ENCODE measurements at regions not wholly inside any gene's neighbourhood (a gene's known extent, or its start where the extent isn't known, plus 50 kb on each side); places are given as distances from the start of the nearest gene placed in this dataset.
A peak's percentile ranks its signal among the peaks of the same experiment; 100 is the strongest.
"Not testable (repeated sequence)": the region's sequence is repeated elsewhere in the genome, so short reads cannot be mapped to it uniquely, and the experiment has no call there.

DNA sequence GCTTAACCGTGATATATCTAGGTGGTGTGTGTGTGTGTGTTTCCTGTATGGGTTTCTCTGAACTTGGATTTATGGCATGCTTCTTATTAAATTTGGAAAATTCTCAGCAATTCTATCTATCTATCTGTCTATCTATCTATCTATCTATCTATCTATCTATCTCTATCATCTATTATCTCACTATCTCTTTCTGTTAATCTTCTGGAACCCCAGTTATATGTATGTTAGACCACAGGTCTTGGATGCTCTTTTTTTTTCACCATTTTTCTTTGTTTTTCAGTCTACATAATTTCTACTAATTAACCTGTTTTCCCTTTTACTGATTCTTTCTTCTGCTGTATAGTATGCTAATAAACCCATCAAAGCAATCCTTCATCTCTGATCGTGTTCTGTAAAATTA lies 538.0 kb downstream of the PTPRU start:
- DNase-seq (ENCODE audit: low read depth) = no peak

DNA sequence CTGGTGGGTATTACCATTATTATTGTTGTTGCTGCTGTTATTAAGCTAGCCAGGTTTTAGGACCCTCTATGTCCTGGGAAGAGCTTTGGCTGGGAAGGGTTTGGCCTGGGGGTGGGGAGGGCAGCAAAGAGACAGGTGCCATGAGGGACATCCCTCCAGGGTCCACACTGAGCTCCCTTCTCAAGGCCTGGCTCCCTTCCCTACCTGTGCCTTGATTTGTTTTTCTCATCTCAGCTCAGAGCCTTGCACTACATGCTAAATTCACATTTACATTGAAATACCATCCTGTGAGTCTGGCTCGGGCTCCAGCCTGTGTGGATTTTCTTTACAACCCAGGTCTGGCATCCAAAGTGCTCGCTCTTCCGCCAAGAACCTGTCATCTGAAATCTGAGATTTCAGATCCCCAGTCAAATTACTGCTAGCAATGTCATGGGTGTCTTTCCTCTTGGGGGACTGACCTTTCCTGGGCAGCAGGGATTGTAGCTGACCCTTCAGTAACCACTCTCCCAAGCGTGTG lies 536.3 kb downstream of the PTPRU start:
- no peak for DNase-seq (ENCODE audit: low read depth)

DNA sequence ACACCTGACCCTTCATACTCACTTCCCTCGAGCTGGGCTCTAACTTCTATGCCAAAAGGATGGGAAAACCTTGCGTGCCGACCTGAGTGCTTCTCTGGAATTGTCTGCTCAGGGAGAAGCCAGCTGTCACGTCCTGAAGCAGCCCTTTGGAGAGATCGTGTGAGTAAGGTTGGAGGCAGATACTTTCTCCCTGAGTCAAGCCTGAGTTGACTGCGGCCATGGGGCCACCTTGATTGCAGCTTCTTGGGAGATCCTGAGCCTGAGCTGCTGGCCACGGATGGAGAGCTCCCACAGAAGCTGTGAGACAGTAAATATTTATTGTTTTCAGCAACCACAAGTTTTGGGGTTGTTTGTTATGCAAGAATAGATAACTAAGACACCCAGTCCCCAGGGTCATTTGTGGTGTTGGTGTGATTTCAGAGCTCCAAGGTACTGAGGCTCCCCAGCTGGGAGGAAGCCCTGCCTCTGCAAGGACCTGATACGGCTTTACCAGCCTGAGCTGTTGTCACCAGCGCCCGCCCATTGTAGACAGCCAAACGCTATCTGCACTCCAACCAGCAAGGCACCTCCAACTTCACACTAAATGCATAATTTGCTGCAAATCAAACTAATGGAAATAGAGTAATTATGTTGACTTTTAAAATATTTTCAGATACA lies 531.6 kb downstream of the PTPRU start:
- no peak for DNase-seq (ENCODE audit: low read depth)

DNA sequence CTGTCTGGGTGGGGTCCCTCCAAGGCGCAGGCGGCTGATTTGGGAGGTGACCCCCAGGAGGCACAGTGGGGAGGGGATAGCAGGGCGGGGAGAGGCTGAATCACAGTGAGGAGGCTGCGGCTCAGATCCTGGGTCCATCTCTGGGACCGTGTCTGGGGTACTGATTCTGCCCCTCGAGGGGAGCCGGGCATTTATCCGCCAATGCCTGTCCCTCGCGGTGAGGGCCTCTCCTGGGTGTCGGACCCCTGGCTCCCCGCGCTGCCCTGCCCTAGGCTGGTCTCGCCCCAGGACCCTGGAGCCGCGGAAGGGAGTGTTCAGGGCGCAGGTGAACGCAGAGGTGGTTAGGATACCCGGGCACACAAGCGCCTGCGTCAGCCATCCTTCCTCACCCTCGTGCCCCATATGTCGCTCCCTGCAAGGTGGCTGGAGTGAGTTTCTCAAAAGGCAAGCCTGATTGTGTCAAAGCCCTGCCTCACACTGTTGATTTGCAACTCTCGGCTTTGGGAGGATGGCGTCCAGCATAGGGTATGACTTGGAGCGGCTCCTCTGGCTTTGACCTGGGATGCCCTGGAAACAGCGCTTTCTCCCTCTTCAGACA lies 530.9 kb downstream of the PTPRU start:
- no peak for DNase-seq (ENCODE audit: low read depth)

DNA sequence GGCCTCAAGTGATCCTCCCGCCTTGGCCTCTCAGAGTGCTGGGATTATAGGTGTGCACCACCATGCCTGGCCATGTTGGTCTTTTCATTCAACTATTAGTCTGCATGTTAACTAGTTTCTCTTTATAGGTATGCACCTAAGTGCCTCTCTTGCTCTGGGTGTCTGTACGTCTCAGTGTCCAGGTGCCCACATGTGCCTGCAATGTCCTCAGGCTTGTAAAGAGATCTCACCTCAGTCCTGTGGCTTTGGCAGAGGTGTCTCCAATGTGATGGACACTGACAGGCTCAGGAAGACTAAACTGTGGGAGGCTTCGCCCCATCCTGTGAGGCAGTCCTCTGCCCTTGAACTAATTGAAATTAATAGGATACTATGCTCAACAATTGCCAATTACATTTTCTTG lies 526.3 kb downstream of the PTPRU start:
- DNase-seq (ENCODE audit: low read depth) = no peak

DNA sequence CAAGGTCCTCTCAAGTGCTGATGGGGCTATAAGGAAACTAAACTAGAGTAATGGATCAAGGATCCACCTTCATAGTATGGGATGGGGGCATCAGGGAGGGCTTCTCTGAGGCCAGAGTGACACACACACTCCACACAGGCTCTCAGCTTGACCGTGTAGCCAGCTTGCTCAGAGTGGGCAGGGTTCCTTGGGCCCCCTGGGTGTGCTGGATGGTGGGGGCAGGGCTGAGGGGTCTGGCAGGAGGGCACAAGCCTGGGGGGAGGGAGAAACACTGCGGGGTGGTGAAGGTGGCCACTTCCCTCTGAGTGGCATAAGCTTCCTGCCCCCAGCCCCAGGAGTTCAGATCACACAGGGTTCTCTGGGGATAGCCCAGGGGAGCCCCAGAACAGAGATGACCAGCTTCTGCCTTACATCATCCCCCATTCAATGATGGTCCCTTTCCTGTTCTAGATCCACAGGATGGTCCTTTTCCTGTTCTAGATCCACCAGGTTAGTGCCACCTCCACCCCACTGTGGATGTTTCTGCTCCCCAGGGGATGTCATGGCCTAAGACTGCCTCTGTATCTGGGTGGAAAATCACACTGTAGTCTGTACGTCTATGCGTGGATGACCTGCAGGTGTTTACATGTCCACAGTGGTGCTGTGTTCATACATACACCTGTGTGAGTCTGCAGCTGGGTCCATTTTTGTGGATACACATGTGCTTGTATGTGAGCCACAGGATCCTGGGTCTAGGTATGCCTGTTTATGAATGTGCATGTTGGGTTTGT lies 525.0 kb downstream of the PTPRU start:
- DNase-seq (ENCODE audit: low read depth) = no peak

DNA sequence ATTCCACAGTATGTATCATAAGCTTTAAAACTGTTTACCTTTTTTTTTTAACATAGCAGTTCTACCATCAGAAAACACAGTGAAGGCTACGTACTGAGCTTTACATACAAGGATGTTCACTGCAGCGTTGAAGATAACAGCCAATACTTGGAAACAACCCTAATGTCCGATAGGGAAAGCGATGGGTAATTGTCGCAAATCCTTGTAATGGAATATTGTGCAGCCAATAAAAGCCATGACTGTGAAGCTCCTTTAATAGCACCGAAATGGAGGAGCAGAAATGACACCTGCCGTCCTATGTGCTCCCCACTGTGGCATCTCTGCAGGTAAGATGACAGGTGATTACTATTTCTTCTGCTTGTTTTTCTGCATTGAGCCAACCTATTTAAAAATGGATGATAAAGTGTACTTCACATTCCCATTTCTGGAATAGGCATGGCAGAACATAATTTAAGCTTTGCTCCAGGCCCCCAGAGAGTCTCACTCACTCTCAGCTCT lies 523.8 kb downstream of the PTPRU start:
- DNase-seq (ENCODE audit: low read depth) = no peak

DNA sequence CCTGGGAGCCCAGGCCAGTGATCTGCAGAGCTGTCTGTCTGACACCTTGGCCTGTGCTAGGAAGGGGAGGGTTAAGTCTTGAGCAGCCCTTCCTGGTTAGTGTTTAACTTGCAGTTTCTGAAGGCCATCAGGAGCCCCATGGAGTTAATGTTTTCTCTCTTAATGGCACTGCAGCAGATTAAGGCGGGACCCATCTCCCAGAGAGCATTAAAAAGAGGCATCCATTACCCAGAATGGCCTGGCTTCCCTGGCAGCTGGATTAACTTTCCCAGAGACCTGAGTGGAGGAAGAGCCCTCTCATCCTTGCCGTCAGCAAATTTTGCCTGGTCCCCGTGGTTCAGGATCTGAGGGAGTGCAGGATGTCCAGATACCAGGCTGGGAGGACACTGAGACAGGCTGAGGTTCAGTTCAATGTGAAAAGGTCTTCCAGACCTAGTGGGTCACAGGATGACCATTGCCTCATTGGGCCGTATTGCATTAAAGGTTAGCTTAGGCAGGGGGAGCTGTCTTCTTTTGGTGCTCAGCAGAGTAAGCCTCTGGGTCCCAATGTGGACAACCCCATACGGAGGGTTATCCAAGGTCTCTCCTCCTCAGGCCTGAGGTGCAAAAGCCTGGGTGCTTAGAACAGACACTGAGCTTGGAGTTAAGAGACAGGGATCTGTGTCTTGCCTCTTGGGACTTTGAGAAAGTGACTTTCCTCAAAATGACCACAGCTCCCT lies 522.6 kb downstream of the PTPRU start:
- DNase-seq (ENCODE audit: low read depth) = no peak

DNA sequence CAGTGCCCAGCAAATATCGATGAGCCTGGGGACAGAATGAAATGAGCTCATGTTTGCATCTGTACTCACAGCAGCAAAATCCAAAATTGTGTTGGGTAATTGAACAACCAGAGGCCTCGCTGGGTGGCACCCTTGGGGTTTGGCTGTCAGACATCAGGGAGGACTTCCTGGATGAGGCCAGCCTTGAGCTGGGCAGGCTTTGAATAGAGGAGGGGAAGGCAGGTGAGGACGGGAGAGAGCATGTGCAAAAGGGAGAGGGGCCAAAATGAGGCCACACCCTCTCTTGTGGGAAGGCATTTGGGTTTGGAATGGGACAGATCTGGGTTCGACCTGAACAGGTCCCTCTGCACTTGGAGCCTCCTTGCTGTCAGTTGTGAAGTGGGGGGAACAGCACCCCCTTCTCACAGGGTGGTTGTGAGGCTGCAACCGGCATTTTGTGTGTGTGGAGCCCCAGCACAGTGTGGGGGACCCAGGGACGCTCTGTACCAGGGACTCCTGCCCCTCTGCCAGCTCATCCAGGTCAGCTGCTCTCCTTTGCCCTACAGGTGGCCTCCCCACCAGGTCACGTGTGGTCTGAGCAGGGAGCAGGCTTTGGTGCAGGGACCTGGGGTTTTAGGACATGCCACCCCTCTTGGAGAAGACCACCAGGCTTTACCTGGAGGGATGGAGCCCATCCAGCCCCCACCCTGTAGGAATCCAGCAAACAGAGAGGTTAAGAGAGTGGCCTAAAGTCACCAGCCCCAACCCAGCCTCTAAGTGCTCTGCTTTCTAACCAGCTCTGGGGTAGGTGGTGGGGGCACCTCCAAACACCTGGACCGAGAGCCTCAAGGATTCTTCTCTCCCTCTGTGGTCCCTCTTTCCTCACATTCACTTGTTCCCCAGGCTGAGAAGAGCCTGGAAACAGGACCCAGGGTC lies 521.8 kb downstream of the PTPRU start:
- no peak for DNase-seq (ENCODE audit: low read depth)

DNA sequence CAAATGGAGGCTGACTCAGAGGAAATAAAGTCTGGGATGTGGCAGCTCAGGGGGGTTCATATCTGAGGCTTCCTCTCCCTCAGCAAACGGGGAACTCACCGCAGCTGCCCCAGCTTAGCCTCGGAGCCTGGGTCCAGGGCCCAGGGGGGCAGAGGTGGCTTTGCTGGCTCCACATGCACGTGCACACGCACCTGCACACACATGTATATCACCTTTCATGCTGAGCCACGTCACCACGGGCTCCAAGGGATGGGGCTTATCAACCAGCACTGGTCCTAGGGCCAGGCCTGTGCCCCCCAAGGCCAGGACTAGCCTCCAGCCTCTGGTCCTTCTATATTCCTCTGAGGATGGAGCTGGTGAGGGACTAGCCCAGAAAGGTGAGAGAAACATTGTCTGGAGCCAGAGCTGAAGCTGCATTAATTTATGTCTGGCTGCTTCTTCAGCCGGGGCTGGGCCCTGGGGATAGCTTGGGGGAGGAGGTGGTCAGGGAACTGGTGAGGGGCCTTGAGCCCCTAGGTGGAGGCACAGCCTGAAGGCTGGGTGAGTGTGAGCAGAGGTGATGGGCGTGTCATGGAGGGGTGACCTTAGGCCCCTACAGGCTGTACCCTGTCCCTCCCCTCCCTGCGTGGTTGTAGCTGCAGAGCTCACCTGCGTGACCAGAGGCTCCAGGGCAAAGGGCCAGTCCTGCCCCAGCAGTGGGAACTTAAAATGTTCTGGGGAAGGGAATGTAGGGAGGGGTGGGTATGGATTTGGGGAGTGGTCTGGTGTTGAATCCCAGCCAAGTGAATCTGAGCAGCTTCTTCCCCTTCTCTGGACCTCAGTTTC lies 520.8 kb downstream of the PTPRU start:
- no peak for DNase-seq (ENCODE audit: low read depth)

DNA sequence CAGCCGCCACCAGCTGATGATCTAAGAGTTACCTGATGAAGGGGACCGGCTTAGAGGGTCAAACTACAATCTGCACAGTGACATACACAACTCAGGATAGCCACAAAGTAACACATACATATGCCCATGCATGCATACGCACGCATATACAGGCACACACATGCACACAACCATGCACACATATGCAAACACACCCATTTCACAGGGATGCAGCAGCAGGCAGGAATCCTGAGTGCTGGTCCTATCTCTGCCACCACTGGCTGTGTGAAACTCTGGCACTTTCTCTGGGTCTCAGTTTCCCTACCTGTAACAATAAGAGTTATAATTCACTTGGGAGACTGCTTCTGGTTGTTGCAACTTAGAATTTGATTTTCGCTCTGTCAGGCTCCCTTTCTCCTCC lies 520.2 kb downstream of the PTPRU start:
- DNase-seq (ENCODE audit: low read depth) = no peak

DNA sequence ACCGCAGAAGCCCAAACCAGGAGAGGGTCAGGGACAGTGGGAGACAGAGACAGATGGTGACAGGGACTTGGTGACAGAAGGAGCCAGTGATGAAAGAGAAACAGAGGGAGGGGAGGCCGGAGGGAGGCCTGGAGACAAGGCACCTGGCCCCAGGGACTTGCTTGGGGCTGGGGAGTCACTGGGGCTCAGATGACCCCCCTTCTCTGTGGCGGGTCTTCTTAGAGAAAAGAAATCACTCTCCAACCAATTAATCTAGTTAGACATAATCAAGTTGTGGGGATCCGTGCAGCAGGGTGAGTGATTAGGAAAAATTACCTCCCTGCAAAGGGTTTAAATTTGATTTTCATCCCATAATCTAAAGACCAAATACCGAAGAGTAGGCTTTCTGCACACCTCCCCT lies 519.8 kb downstream of the PTPRU start:
- no peak for DNase-seq (ENCODE audit: low read depth)

DNA sequence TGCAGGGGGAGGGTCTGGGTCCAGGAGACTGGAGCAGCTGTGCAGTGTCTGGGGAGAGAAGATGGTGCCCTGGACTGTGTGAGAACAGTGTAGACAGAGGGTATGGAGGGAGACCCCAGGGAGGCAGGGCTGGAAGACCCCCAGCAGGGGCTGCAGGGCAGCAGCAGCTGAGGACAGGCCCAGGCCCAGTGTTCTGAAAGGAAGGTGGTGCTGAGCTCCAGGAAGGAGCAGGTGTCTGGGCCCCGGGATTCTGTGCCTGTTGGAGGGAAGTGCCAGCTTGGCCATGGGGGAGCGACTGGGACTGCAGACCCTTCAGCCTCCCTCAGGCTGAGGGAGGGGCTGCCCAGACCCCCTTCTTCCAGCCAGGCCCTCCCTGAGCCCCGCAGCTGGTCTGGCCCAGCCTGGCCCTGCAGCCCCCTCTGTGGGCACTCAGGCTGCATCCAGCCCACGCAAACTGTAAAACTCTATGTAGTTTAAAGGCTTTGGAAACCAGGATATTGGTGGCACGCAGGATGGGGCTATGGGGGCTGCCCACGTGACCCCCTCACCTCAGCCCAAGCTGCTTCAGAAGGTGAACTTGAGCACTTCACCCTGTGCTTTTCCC lies 519.2 kb downstream of the PTPRU start:
- not testable (repeated sequence) for DNase-seq (ENCODE audit: low read depth)

DNA sequence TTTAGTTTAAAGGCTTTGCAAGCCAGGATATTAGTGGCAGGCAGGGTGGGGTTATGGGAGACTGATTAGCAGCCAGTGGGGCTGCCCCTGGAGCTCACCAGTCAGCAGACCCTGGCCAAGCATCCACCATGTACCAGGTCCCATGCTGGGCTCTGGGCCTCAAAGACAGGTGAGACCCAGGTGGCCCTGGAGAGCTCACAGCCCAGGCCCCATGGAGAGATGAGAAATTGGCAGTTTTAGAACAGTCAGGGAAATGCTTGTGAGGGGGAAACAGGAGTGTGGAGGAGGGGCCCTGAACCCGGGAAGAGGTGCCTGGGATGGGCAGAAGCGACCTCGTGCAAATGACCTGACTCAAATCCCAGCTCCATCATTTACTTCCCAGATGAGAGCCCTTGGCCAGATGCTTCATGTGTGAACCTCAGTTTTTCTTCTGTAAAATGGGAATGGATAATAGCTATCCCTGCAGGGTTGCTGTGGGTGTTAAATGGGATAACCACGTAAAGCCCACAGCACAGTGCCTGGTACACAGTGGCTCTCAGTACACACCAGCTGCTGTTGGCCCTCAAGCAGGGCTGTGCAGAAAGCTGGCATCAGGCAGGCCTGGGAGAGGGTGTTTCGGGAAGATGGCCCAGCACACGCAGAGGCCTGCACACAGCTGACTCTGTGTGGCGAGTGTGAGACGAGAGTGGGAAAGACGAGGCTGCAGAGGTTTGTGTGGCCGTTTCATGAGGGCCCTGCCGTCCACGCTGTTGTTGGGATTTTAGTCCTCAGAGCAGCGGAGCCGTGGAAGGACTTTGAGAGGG lies 518.5 kb downstream of the PTPRU start:
- DNase-seq (ENCODE audit: low read depth) = no peak

DNA sequence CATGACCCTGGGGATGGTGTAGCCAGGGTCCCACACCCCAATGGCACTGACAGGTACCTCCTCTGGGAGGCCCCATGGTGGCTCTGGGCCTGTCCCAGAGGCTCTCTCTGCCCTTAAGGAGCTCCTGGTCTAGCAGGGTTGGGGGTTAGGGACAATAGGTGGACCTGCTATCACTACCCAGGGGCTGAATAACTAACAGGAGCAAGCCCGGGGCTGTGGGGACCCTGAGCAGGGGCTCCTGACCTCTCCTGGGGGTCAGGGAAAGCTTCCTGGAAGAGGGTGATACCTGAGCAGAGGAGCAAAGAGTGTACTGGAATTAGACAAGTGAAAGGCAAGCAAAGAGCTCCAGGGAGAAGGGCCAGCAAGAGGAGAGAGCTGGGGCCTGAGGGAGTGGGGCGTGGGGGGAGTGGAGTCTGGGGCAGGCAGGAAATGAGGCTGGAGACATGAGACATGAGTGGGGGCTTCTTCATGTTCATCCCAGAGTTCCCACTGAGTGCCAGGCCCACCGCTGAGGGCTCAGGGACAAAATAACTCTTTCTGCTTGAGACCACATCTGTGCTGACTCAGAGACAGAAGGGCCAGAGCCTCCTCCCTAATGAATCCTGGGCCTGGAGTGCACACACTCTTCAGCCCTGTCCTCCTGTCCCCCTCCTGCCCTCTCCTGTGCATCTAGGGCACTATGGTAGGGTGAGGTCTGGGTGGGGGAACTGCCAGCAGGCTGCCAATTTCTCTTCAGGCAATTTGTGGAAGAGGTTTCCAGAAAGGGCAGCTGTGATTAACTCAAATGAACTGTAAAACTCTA lies 517.6 kb downstream of the PTPRU start:
- DNase-seq (ENCODE audit: low read depth) = no peak

DNA sequence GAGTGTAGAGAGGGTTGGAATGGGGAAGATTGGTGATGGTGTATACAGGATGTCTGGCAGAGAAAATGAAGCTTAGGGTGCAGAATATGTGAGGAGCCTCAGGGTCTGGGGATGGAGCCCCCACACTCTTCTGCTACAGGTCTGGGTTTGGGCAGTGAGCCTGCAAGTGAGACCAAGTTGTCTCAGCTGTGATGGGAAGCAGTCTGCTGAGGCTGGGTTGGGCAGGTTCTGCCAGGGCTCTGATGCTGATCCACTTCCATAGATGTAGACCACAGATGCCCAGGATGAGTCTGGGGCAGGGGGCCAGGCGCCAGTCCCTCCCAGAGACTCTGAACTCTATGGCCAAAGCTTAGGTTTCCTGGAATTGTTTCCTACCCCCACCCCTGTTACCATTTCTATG lies 516.9 kb downstream of the PTPRU start:
- DNase-seq (ENCODE audit: low read depth) = no peak

DNA sequence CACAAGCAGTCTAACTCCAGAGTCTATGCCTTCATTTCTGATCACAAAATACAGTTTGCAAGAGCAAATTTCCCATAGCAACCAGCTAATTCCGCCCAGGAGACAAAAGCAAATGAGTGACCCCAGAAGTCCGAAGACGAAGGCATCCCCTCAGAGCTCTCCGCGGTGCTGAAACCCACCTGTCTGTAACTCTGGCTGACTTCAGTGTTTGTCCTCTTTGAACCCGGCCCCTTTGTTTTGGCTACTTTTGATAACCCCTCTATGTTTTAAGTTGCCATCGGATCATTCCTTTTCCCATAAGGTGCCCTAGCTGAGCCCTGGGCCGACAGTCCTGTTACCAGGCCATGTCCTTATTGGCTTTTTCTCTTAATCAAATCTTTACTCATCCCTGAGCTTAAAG lies 515.8 kb downstream of the PTPRU start:
- DNase-seq (ENCODE audit: low read depth) = peak; percentile 3
